ENCODE measurements at regions not wholly inside any gene's neighbourhood (a gene's known extent, or its start where the extent isn't known, plus 50 kb on each side); places are given as distances from the start of the nearest gene placed in this dataset.

DNA sequence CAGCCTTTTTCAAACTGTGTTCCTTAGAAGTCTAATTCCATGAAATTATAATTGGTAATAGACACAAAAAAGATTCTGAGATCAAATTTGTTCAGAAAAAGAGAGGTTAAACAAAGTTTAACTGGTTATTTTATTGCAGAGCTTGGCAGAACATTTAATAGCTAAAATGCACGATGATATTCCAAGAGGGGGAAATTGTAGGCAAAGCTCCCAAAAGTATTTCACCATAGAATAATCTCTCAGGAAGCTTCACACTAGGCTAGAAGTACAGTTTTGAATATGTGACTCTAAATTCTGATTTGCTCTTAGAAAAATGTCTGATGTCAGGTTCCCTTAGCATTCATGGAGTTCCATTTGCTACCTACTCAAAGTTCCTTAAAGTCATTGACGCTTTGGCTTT is 292.4 kb upstream of the SETBP1 start:
- TF ChIP-seq, protein P1, sequence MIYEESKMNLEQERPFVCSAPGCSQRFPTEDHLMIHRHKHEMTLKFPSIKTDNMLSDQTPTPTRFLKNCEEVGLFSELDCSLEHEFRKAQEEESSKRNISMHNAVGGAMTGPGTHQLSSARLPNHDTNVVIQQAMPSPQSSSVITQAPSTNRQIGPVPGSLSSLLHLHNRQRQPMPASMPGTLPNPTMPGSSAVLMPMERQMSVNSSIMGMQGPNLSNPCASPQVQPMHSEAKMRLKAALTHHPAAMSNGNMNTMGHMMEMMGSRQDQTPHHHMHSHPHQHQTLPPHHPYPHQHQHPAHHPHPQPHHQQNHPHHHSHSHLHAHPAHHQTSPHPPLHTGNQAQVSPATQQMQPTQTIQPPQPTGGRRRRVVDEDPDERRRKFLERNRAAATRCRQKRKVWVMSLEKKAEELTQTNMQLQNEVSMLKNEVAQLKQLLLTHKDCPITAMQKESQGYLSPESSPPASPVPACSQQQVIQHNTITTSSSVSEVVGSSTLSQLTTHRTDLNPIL (CRISPR knock-in tag; IDR thresholded peaks at IDR 0.05; ENCODE audit: low read depth), result no peak
- TF ChIP-seq OSR1 (CRISPR knock-in tag; IDR thresholded peaks at IDR 0.05), result no peak
- TF ChIP-seq, protein P2, sequence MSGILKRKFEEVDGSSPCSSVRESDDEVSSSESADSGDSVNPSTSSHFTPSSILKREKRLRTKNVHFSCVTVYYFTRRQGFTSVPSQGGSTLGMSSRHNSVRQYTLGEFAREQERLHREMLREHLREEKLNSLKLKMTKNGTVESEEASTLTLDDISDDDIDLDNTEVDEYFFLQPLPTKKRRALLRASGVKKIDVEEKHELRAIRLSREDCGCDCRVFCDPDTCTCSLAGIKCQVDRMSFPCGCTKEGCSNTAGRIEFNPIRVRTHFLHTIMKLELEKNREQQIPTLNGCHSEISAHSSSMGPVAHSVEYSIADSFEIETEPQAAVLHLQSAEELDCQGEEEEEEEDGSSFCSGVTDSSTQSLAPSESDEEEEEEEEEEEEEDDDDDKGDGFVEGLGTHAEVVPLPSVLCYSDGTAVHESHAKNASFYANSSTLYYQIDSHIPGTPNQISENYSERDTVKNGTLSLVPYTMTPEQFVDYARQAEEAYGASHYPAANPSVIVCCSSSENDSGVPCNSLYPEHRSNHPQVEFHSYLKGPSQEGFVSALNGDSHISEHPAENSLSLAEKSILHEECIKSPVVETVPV (CRISPR knock-in tag; IDR thresholded peaks at IDR 0.05), result no peak
- TF ChIP-seq, protein P3, sequence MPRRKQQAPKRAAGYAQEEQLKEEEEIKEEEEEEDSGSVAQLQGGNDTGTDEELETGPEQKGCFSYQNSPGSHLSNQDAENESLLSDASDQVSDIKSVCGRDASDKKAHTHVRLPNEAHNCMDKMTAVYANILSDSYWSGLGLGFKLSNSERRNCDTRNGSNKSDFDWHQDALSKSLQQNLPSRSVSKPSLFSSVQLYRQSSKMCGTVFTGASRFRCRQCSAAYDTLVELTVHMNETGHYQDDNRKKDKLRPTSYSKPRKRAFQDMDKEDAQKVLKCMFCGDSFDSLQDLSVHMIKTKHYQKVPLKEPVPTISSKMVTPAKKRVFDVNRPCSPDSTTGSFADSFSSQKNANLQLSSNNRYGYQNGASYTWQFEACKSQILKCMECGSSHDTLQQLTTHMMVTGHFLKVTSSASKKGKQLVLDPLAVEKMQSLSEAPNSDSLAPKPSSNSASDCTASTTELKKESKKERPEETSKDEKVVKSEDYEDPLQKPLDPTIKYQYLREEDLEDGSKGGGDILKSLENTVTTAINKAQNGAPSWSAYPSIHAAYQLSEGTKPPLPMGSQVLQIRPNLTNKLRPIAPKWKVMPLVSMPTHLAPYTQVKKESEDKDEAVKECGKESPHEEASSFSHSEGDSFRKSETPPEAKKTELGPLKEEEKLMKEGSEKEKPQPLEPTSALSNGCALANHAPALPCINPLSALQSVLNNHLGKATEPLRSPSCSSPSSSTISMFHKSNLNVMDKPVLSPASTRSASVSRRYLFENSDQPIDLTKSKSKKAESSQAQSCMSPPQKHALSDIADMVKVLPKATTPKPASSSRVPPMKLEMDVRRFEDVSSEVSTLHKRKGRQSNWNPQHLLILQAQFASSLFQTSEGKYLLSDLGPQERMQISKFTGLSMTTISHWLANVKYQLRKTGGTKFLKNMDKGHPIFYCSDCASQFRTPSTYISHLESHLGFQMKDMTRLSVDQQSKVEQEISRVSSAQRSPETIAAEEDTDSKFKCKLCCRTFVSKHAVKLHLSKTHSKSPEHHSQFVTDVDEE (CRISPR knock-in tag; IDR thresholded peaks at IDR 0.05), result no peak
- TF ChIP-seq, protein P4, sequence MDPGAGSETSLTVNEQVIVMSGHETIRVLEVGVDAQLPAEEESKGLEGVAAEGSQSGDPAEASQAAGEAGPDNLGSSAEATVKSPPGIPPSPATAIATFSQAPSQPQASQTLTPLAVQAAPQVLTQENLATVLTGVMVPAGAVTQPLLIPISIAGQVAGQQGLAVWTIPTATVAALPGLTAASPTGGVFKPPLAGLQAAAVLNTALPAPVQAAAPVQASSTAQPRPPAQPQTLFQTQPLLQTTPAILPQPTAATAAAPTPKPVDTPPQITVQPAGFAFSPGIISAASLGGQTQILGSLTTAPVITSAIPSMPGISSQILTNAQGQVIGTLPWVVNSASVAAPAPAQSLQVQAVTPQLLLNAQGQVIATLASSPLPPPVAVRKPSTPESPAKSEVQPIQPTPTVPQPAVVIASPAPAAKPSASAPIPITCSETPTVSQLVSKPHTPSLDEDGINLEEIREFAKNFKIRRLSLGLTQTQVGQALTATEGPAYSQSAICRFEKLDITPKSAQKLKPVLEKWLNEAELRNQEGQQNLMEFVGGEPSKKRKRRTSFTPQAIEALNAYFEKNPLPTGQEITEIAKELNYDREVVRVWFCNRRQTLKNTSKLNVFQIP (CRISPR knock-in tag; IDR thresholded peaks at IDR 0.05; ENCODE audit: borderline replicate concordance, low read depth), result no peak
- no peak for TF ChIP-seq ISL1 (CRISPR knock-in tag; IDR thresholded peaks at IDR 0.05)
- no peak for TF ChIP-seq TOX (CRISPR knock-in tag; IDR thresholded peaks at IDR 0.05; ENCODE audit: borderline replicate concordance)
- no peak for TF ChIP-seq ESRRG (CRISPR knock-in tag; IDR thresholded peaks at IDR 0.05)
- TF ChIP-seq ZNF565 (CRISPR knock-in tag; conservative IDR thresholded peaks at IDR 0.05; ENCODE audit: low read depth), result no peak
- TF ChIP-seq ARNTL (CRISPR knock-in tag; IDR thresholded peaks at IDR 0.05; ENCODE audit: borderline replicate concordance, low read depth), result no peak
- TF ChIP-seq TCF4 (CRISPR knock-in tag; IDR thresholded peaks at IDR 0.05; ENCODE audit: borderline replicate concordance), result no peak
- TF ChIP-seq RARB (CRISPR knock-in tag; IDR thresholded peaks at IDR 0.05), result no peak
- TF ChIP-seq ZNF8 (CRISPR knock-in tag; IDR thresholded peaks at IDR 0.05), result no peak
- no peak for TF ChIP-seq BACH2 (CRISPR knock-in tag; IDR thresholded peaks at IDR 0.05; ENCODE audit: borderline replicate concordance)
- no peak for TF ChIP-seq PPARA (CRISPR knock-in tag; IDR thresholded peaks at IDR 0.05; ENCODE audit: borderline replicate concordance)
- no peak for ATAC-seq

DNA sequence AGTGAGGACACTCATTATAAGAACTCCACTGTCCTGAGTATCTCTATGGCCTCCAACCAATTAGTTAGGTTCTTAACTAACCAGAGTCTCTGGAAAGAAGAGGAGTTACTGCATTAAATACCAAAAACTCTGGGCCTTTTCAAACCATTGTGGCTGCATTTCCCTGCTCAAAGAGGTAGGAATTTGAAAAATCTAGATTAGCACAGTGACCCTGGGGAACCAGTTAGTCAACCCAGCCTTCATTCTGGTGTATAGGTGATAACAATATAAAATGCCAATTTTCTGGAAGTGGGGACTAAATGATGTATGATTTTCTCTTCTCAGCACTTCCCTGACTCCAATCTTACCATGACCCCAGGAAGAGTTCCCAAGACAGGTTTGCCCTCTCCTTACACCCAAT is 287.8 kb upstream of the SETBP1 start:
- TF ChIP-seq, protein P1 (CRISPR knock-in tag; IDR thresholded peaks at IDR 0.05; ENCODE audit: low read depth), result no peak
- TF ChIP-seq OSR1 (CRISPR knock-in tag; IDR thresholded peaks at IDR 0.05), result no peak
- no peak for TF ChIP-seq ZFP30 (CRISPR knock-in tag; IDR thresholded peaks at IDR 0.05)
- no peak for TF ChIP-seq ESRRG (CRISPR knock-in tag; IDR thresholded peaks at IDR 0.05)
- ATAC-seq, result no peak

DNA sequence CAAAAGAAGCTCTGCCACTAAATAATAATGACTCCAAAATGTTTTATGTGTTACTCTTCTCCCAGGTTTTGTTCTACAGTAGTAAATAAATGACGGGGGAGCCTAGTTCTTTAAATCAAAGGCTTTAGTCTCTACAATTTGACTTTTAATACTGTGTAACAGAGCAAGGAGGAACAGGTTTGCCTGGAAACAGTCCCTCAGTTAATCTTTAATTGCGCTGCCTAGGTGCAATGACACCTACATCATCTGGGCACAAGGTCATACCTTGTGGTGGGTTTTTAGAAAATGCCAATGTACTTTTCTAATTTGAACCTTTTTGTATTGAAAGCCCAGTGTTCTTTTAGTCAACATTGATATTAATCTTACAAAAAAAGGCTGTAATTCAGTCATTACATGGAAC is 287.3 kb upstream of the SETBP1 start:
- no peak for ATAC-seq
- TF ChIP-seq ESRRG (CRISPR knock-in tag; IDR thresholded peaks at IDR 0.05), result no peak
- TF ChIP-seq, protein P2 (CRISPR knock-in tag; IDR thresholded peaks at IDR 0.05), result no peak
- no peak for TF ChIP-seq ARNTL (CRISPR knock-in tag; IDR thresholded peaks at IDR 0.05; ENCODE audit: borderline replicate concordance, low read depth)
- TF ChIP-seq PPARA (CRISPR knock-in tag; IDR thresholded peaks at IDR 0.05; ENCODE audit: borderline replicate concordance), result no peak
- TF ChIP-seq GLIS3 (CRISPR knock-in tag; IDR thresholded peaks at IDR 0.05), result no peak
- no peak for TF ChIP-seq TCF4 (CRISPR knock-in tag; IDR thresholded peaks at IDR 0.05; ENCODE audit: borderline replicate concordance)
- no peak for TF ChIP-seq RARB (CRISPR knock-in tag; IDR thresholded peaks at IDR 0.05)
- TF ChIP-seq OSR1 (CRISPR knock-in tag; IDR thresholded peaks at IDR 0.05), result no peak
- TF ChIP-seq ZNF565 (CRISPR knock-in tag; conservative IDR thresholded peaks at IDR 0.05; ENCODE audit: low read depth), result no peak

Measured in SK-N-SH treated with all-trans-retinoic acid at 6 μM for 48 hours (cell line).